CD8-positive, alpha-beta memory T cell (primary cell): ENCODE measurements at regions not wholly inside any gene's neighbourhood (a gene's known extent, or its start where the extent isn't known, plus 50 kb on each side); places are given as distances from the start of the nearest gene placed in this dataset.

Source experiments
- CTCF ChIA-PET: fragments of 350-600 bp; sonication (Branson Sonifier 250); formaldehyde crosslinking; loops from one replicate; lab custom pipeline; 2021; ENCODE audit warnings: antibody characterized with exemption; lab: Charles Lee
- POLR2A ChIA-PET: fragments of 350-600 bp; sonication (Branson Sonifier 250); formaldehyde crosslinking; loops from one replicate; lab custom pipeline; 2021; ENCODE audit warnings: antibody characterized with exemption; lab: Charles Lee
- DNase-seq, 5 donors: peaks; one replicate each; pipeline versions ENCODE4 v3.0.0 to v3.0.0-alpha.2; 2020 to 2022; ENCODE audit warnings: mixed read lengths in 1 of 5
- H3K27ac ChIP-seq: one replicate; pipeline ENCODE4 v1.7.0; 2013; ENCODE audit warnings: low read depth, mild to moderate bottlenecking, low read length, moderate library complexity
- H3K27me3 ChIP-seq: 2 replicates; pipeline ENCODE4 v1.7.0; 2013; ENCODE audit warnings: low read length, mild to moderate bottlenecking; ENCODE audit not compliant: insufficient read depth, poor library complexity, severe bottlenecking
- H3K36me3 ChIP-seq: 2 replicates; pipeline ENCODE4 v1.7.0; 2013; ENCODE audit warnings: mild to moderate bottlenecking, low read length, moderate library complexity; ENCODE audit not compliant: insufficient read depth
- H3K4me1 ChIP-seq: 2 replicates; pipeline ENCODE4 v1.7.0; 2013; ENCODE audit warnings: mild to moderate bottlenecking, low read length, moderate library complexity; ENCODE audit not compliant: insufficient read depth
- H3K4me3 ChIP-seq: 2 replicates; pipeline ENCODE4 v1.7.0; 2013; ENCODE audit warnings: mild to moderate bottlenecking, low read length
- H3K9me3 ChIP-seq: 2 replicates; pipeline ENCODE4 v1.7.0; 2013; ENCODE audit warnings: mild to moderate bottlenecking, low read length
- H3K27ac Mint-ChIP-seq, 8 donors: one replicate each; pipeline ENCODE4 v1.8.0; 2020 to 2021; ENCODE audit warnings: mixed read lengths in 8 of 8, mild to moderate bottlenecking in 6 of 8, inconsistent platforms in 3 of 8, moderate library complexity in 3 of 8
- H3K27me3 Mint-ChIP-seq, 2 donors: one replicate each; pipeline ENCODE4 v1.8.0; 2020 to 2021; ENCODE audit warnings: mixed read lengths in 2 of 2, mild to moderate bottlenecking in 1 of 2, moderate library complexity in 1 of 2
- H3K36me3 Mint-ChIP-seq, 3 donors: one replicate each; pipeline ENCODE4 v1.8.0; 2020 to 2021; ENCODE audit warnings: mixed read lengths in 3 of 3, inconsistent platforms in 1 of 3, mild to moderate bottlenecking in 1 of 3
- H3K4me1 Mint-ChIP-seq, 3 donors: one replicate each; pipeline ENCODE4 v1.8.0; 2020 to 2021; ENCODE audit warnings: mixed read lengths in 3 of 3, inconsistent platforms in 1 of 3, mild to moderate bottlenecking in 1 of 3
- H3K4me3 Mint-ChIP-seq, 7 donors: one replicate each; pipeline ENCODE4 v1.8.0; 2020 to 2021; ENCODE audit warnings: mixed read lengths in 7 of 7, mild to moderate bottlenecking in 6 of 7, moderate library complexity in 4 of 7, inconsistent platforms in 2 of 7
- H3K9me3 Mint-ChIP-seq, 5 donors: one replicate each; pipeline ENCODE4 v1.8.0; 2020 to 2022; ENCODE audit warnings: mixed read lengths in 5 of 5, mild to moderate bottlenecking in 3 of 5, moderate library complexity in 2 of 5, inconsistent platforms in 1 of 5

GRCh38 chr20:56060486-56060885 is 55.2 kb upstream of the CBLN4 start:
- Mint-ChIP-seq H3K9me3 (peaks cover 2 to 12% (median 7%) of the 10 kb centered on the region in 5 donors), H3K4me3 (no peak overlapping the region), H3K27ac (no peak overlapping the region), H3K4me1 (no peaks in the 10 kb centered on the region), H3K36me3 (no peaks in the 10 kb centered on the region), H3K27me3 (no peaks in the 10 kb centered on the region)
- POLR2A ChIA-PET = no interaction called here
- DNase-seq = no peak
- Histone ChIP-seq H3K27ac (no peak overlapping the region), H3K4me3 (no peak overlapping the region), H3K4me1 (no peaks in the 10 kb centered on the region), H3K36me3 (no peaks in the 10 kb centered on the region), H3K27me3 (no peaks in the 10 kb centered on the region), H3K9me3 (no peaks in the 10 kb centered on the region)
- CTCF ChIA-PET = no interaction called here

DNA sequence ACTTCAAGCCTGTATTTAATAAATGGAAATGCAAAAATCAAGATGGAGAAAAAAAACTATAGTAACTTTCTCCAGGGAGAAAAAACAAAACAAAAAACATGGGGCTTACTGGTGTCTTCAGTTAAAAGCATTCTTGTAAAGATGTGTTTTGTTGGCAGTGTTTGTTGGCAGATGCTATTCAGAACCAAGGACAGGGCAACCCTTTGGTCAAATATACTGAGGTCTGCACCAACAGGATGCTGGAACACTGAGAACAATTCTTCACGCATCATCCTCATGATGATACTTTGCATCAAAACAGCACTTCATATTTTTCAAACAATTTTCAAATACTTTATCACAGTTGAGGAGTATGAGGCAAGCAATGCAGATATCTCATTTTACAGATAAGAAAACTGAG is 63.7 kb upstream of the CBLN4 start:
- DNase-seq = no peak
- no peak overlapping the region for H3K27ac ChIP-seq
- CTCF ChIA-PET = no interaction called here
- no peaks in the 10 kb centered on the region for H3K27me3 ChIP-seq
- H3K4me1 ChIP-seq = no peaks in the 10 kb centered on the region
- no peaks in the 10 kb centered on the region for H3K36me3 Mint-ChIP-seq
- peaks cover 3 to 16% (median 5%) of the 10 kb centered on the region in 5 donors for H3K9me3 Mint-ChIP-seq
- H3K36me3 ChIP-seq = no peaks in the 10 kb centered on the region
- POLR2A ChIA-PET = no interaction called here
- H3K27ac Mint-ChIP-seq = no peak overlapping the region
- no peaks in the 10 kb centered on the region for H3K9me3 ChIP-seq
- H3K4me3 Mint-ChIP-seq = no peak overlapping the region
- no peaks in the 10 kb centered on the region for H3K4me1 Mint-ChIP-seq
- H3K4me3 ChIP-seq = no peak overlapping the region
- no peaks in the 10 kb centered on the region for H3K27me3 Mint-ChIP-seq

DNA sequence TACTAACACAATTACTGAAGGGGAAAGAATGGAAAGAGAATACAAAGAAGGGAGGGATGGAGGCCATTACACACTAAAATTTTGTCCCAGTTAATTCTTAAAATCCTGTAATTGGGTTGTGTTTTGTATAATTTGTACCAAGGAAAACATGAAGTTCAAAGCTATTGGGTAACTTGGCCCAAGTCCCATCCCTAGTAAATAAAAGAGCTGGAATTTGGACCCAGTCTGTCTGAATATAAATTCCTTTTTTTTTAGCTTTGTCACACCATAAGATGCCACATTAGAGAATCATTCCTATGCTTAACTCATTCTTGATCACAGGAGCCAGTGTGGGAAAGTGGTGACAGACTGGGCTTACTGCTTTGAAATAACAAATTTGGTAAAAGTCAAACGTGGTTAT is 66.8 kb upstream of the CBLN4 start:
- no peaks in the 10 kb centered on the region for H3K27me3 ChIP-seq
- POLR2A ChIA-PET = no interaction called here
- DNase-seq = no peak
- Mint-ChIP-seq H3K4me3 (no peak overlapping the region), H3K4me1 (no peaks in the 10 kb centered on the region), H3K27ac (no peak overlapping the region), H3K36me3 (no peaks in the 10 kb centered on the region), H3K9me3 (peaks cover 0 to 16% (median 14%) of the 10 kb centered on the region in 5 donors), H3K27me3 (no peaks in the 10 kb centered on the region)
- no peaks in the 10 kb centered on the region for H3K4me1 ChIP-seq
- H3K27ac ChIP-seq = no peak overlapping the region
- no peak overlapping the region for H3K4me3 ChIP-seq
- CTCF ChIA-PET = no interaction called here
- H3K9me3 ChIP-seq = no peaks in the 10 kb centered on the region
- H3K36me3 ChIP-seq = no peaks in the 10 kb centered on the region

DNA sequence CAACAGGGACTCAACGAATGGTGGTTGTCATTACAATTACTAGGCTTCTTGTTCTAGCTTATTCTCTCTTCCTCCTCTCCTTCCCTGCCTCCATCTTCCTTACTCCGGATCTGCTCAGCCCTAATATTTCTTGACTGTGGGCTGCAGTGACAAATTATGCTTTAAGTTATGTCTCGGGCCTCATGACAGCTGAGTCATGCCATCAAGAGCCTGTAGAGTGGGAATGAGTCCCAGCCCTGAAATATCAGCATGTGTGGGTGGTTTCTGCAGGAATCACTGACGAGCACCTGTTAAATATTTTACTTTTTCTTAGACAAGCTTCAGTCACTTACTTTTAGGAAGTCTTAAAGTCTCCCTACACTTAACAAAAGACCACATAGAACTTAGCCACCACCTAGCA is 83.1 kb upstream of the CBLN4 start:
- no peak overlapping the region for H3K4me3 ChIP-seq
- CTCF ChIA-PET = no interaction called here
- H3K27me3 Mint-ChIP-seq = no peaks in the 10 kb centered on the region
- H3K27ac ChIP-seq = no peak overlapping the region
- DNase-seq = no peak
- H3K36me3 ChIP-seq = no peaks in the 10 kb centered on the region
- peak overlapping the region in 1 of 7 donors; percentile 7 for H3K4me3 Mint-ChIP-seq
- H3K4me1 ChIP-seq = no peaks in the 10 kb centered on the region
- no peaks in the 10 kb centered on the region for H3K27me3 ChIP-seq
- no peaks in the 10 kb centered on the region for H3K9me3 ChIP-seq
- H3K27ac Mint-ChIP-seq = no peak overlapping the region
- peaks cover 0 to 6% (median 0%) of the 10 kb centered on the region in 3 donors for H3K36me3 Mint-ChIP-seq
- H3K4me1 Mint-ChIP-seq = no peaks in the 10 kb centered on the region
- POLR2A ChIA-PET = no interaction called here
- H3K9me3 Mint-ChIP-seq = peaks cover 3 to 23% (median 6%) of the 10 kb centered on the region in 5 donors

DNA sequence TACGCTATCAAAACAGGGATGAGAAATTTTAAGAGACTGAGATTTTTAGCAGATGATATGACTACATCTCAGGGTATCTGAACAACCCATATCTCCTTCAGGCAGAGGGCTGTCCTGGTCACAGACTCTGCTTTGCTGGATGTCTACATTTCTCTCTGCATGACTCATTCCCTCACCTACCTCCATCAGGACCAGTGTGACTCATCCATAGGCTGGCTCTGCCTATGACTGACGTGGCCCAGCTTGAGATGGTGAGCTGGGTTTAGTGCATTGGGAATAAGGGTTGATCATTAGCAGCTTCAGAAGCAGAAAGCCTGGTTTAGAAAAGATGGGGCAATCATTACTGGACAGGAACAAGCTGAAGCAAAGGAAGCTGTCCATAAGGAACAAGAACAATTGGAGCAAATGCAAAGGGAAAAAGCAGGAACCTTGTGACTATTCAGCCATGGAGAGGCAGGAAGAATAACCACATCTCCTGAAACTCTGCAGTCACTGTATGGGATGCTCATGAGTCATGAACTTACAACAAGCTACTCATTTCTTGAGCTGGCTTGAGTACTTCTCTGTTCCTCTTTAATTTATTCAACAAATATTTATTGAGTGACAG is 86.4 kb upstream of the CBLN4 start:
- H3K4me3 ChIP-seq = no peak overlapping the region
- Mint-ChIP-seq H3K4me1 (no peaks in the 10 kb centered on the region), H3K36me3 (peaks cover 0 to 6% (median 0%) of the 10 kb centered on the region in 3 donors), H3K4me3 (no peak overlapping the region), H3K27me3 (no peaks in the 10 kb centered on the region), H3K9me3 (peaks cover 9 to 24% (median 14%) of the 10 kb centered on the region in 5 donors), H3K27ac (no peak overlapping the region)
- no peak for DNase-seq
- no peaks in the 10 kb centered on the region for H3K36me3 ChIP-seq
- H3K4me1 ChIP-seq = no peaks in the 10 kb centered on the region
- POLR2A ChIA-PET = no interaction called here
- H3K27me3 ChIP-seq = no peaks in the 10 kb centered on the region
- no peak overlapping the region for H3K27ac ChIP-seq
- CTCF ChIA-PET = no interaction called here
- H3K9me3 ChIP-seq = no peaks in the 10 kb centered on the region

DNA sequence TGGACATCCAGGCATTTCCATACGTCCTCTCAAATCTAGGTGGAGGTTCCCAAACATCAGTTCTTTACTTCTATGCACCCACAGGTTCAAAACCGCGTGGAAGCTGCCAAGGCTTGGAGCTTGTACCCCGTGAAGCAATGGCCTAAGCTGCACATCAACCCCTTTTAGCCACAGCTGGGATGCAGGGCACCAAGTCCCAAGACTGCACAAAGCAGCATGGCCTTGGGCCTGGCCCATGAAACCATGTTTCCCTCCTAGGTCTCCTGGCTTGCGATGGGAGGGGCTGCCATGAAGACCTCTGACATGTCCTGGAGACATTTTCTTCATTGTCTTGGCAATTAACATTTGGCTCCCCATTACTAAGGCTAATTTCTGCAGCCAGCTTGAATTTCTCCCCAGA is 88.9 kb upstream of the CBLN4 start:
- Histone ChIP-seq H3K36me3 (no peaks in the 10 kb centered on the region), H3K27me3 (no peaks in the 10 kb centered on the region), H3K4me1 (no peaks in the 10 kb centered on the region), H3K27ac (no peak overlapping the region), H3K4me3 (no peak overlapping the region), H3K9me3 (no peaks in the 10 kb centered on the region)
- POLR2A ChIA-PET = no interaction called here
- DNase-seq = no peak
- no peaks in the 10 kb centered on the region for H3K27me3 Mint-ChIP-seq
- no peak overlapping the region for H3K4me3 Mint-ChIP-seq
- H3K4me1 Mint-ChIP-seq = no peaks in the 10 kb centered on the region
- CTCF ChIA-PET = no interaction called here
- peaks cover 0 to 6% (median 0%) of the 10 kb centered on the region in 3 donors for H3K36me3 Mint-ChIP-seq
- peaks cover 9 to 17% (median 14%) of the 10 kb centered on the region in 5 donors for H3K9me3 Mint-ChIP-seq
- no peak overlapping the region for H3K27ac Mint-ChIP-seq

GRCh38 chr20:56098981-56099500 is 93.7 kb upstream of the CBLN4 start:
- CTCF ChIA-PET = interaction anchor here (0.7 kb wide), 1 partner anchor 808 kb away, joined by 3 read pairs; no protein-coding TSS in a partner anchor

GRCh38 chr20:56111961-56112730 is 106.8 kb upstream of the CBLN4 start:
- no peak for DNase-seq
- no peaks in the 10 kb centered on the region for H3K27me3 ChIP-seq
- no peaks in the 10 kb centered on the region for H3K4me1 ChIP-seq
- H3K9me3 Mint-ChIP-seq = peaks cover 0 to 7% (median 3%) of the 10 kb centered on the region in 5 donors
- H3K4me3 ChIP-seq = no peak overlapping the region
- no peak overlapping the region for H3K27ac ChIP-seq
- no peak overlapping the region for H3K4me3 Mint-ChIP-seq
- no peaks in the 10 kb centered on the region for H3K4me1 Mint-ChIP-seq
- H3K27ac Mint-ChIP-seq = no peak overlapping the region
- no peaks in the 10 kb centered on the region for H3K36me3 Mint-ChIP-seq
- POLR2A ChIA-PET = no interaction called here
- CTCF ChIA-PET = no interaction called here
- no peaks in the 10 kb centered on the region for H3K9me3 ChIP-seq
- peaks cover 0 to 1% of the 10 kb centered on the region in 2 donors for H3K27me3 Mint-ChIP-seq
- H3K36me3 ChIP-seq = no peaks in the 10 kb centered on the region

More at GRCh38 chr20:56098981-56099500, 93.7 kb upstream of the CBLN4 start:
- POLR2A ChIA-PET = no interaction called here
- Histone ChIP-seq H3K4me3 (no peak overlapping the region), H3K4me1 (no peaks in the 10 kb centered on the region), H3K27ac (no peak overlapping the region), H3K9me3 (no peaks in the 10 kb centered on the region), H3K36me3 (no peaks in the 10 kb centered on the region), H3K27me3 (no peaks in the 10 kb centered on the region)
- H3K36me3 Mint-ChIP-seq = no peaks in the 10 kb centered on the region
- H3K27ac Mint-ChIP-seq = no peak overlapping the region
- H3K27me3 Mint-ChIP-seq = no peaks in the 10 kb centered on the region
- H3K4me3 Mint-ChIP-seq = no peak overlapping the region
- no peaks in the 10 kb centered on the region for H3K4me1 Mint-ChIP-seq
- H3K9me3 Mint-ChIP-seq = peaks cover 6 to 15% (median 11%) of the 10 kb centered on the region in 5 donors
- no peak for DNase-seq
